ENCODE measurements at regions not wholly inside any gene's neighbourhood (a gene's known extent, or its start where the extent isn't known, plus 50 kb on each side); places are given as distances from the start of the nearest gene placed in this dataset.
"Not testable (repeated sequence)": the region's sequence is repeated elsewhere in the genome, so short reads cannot be mapped to it uniquely, and the experiment has no call there.

- DNase-seq = no peak
These were observed 151.4 kb upstream of the LAMA2 start for GRCh38 chr6:128731249-128732165.

GRCh38 chr6:128727500-128727899 lies 155.4 kb upstream of the LAMA2 start:
- no peak for DNase-seq

GRCh38 chr6:128725271-128726233 lies 157.4 kb upstream of the LAMA2 start:
- DNase-seq = no peak

- no peak for DNase-seq
These were observed 158.2 kb upstream of the LAMA2 start for GRCh38 chr6:128724738-128725137.

- no peak for DNase-seq
These were observed 159.3 kb upstream of the LAMA2 start for GRCh38 chr6:128723667-128724066.

- DNase-seq = no peak
These were observed 162.0 kb upstream of the LAMA2 start for GRCh38 chr6:128720891-128721290.

- no peak for DNase-seq
These were observed 163.2 kb upstream of the LAMA2 start for GRCh38 chr6:128719786-128720185.

GRCh38 chr6:128713461-128713860 lies 169.5 kb upstream of the LAMA2 start:
- DNase-seq = no peak

- DNase-seq = no peak
These were observed 170.0 kb upstream of the LAMA2 start for GRCh38 chr6:128712898-128713297.

- DNase-seq = no peak
These were observed 171.8 kb upstream of the LAMA2 start for GRCh38 chr6:128711149-128711548.

- no peak for DNase-seq
These were observed 172.6 kb upstream of the LAMA2 start for GRCh38 chr6:128710315-128710714.

- DNase-seq = no peak
These were observed 178.3 kb upstream of the LAMA2 start for GRCh38 chr6:128704601-128705000.

GRCh38 chr6:128703794-128704193 lies 179.1 kb upstream of the LAMA2 start:
- not testable (repeated sequence) for DNase-seq

GRCh38 chr6:128696691-128697689 lies 176.6 kb upstream of the PTPRK start:
- no peak for DNase-seq

- no peak for DNase-seq
These were observed 174.1 kb upstream of the PTPRK start for GRCh38 chr6:128694303-128695009.

GRCh38 chr6:128690063-128690462 lies 169.7 kb upstream of the PTPRK start:
- no peak for DNase-seq

- DNase-seq = no peak
These were observed 165.7 kb upstream of the PTPRK start for GRCh38 chr6:128686084-128686483.

- DNase-seq = no peak
These were observed 156.1 kb upstream of the PTPRK start for GRCh38 chr6:128676456-128676855.

- no peak for DNase-seq
These were observed 151.6 kb upstream of the PTPRK start for GRCh38 chr6:128672023-128672422.

- no peak for DNase-seq
These were observed 147.0 kb upstream of the PTPRK start for GRCh38 chr6:128667339-128667858.

- no peak for DNase-seq
These were observed 146.0 kb upstream of the PTPRK start for GRCh38 chr6:128666405-128666804.

Data from NCI-H510A (cell line).